Activated CD4-positive, CD25-positive, alpha-beta regulatory T cell treated with anti-CD3 and anti-CD28 coated beads, Interleukin-2, amount 50 U/mL, for 24 hours (primary cell): ENCODE measurements at regions not wholly inside any gene's neighbourhood (a gene's known extent, or its start where the extent isn't known, plus 50 kb on each side); places are given as distances from the start of the nearest gene placed in this dataset.

Experiments
- ATAC-seq, 2 donors: fragments of 150-1000 bp; cut with Tn5 transposase; one replicate each; pipeline ENCODE4 v1.10.0; 2021; ENCODE audit warnings: mild to moderate bottlenecking in 1 of 2, moderate library complexity in 1 of 2

- no peak for ATAC-seq
Observed at GRCh38 chr6:132937466-132937906, 123.1 kb downstream of the RPS12 start.

- ATAC-seq, result no peak
Observed at GRCh38 chr6:132948889-132949288, 134.5 kb downstream of the RPS12 start.

GRCh38 chr6:132950566-132950965 lies 136.2 kb downstream of the RPS12 start:
- ATAC-seq, result no peak

- no peak for ATAC-seq
Observed at GRCh38 chr6:132952031-132952867, 137.9 kb downstream of the RPS12 start.

GRCh38 chr6:132952986-132953385 lies 138.6 kb downstream of the RPS12 start:
- no peak for ATAC-seq

- no peak for ATAC-seq
Observed at GRCh38 chr6:132954222-132954621, 139.9 kb downstream of the RPS12 start.

- ATAC-seq, result no peak
Observed at GRCh38 chr6:132954936-132955335, 140.6 kb downstream of the RPS12 start.

GRCh38 chr6:132959639-132960326 lies 145.4 kb downstream of the RPS12 start:
- no peak for ATAC-seq

GRCh38 chr6:132960720-132961119 lies 146.4 kb downstream of the RPS12 start:
- ATAC-seq, result no peak

- ATAC-seq, result no peak
Observed at GRCh38 chr6:132961122-132961521, 146.8 kb downstream of the RPS12 start.

- no peak for ATAC-seq
Observed at GRCh38 chr6:132961610-132962009, 147.2 kb downstream of the RPS12 start.

GRCh38 chr6:132962936-132963868 lies 148.8 kb downstream of the RPS12 start:
- peak; percentile 53 to 66 for ATAC-seq

- no peak for ATAC-seq
Observed at GRCh38 chr6:132964101-132964867, 149.9 kb downstream of the RPS12 start.

GRCh38 chr6:132964868-132965382 lies 150.6 kb downstream of the RPS12 start:
- ATAC-seq, result no peak

GRCh38 chr6:132967871-132968270 lies 153.5 kb downstream of the RPS12 start:
- ATAC-seq, result no peak

- no peak for ATAC-seq
Observed at GRCh38 chr6:132968419-132968950, 154.1 kb downstream of the RPS12 start.

GRCh38 chr6:132969196-132969595 lies 154.8 kb downstream of the RPS12 start:
- no peak for ATAC-seq

- no peak for ATAC-seq
Observed at GRCh38 chr6:132971676-132972075, 157.3 kb downstream of the RPS12 start.

- ATAC-seq, result no peak
Observed at GRCh38 chr6:132972254-132972653, 157.9 kb downstream of the RPS12 start.

- ATAC-seq, result no peak
Observed at GRCh38 chr6:132972971-132973370, 158.6 kb downstream of the RPS12 start.

GRCh38 chr6:132973514-132973993 lies 159.2 kb downstream of the RPS12 start:
- no peak for ATAC-seq
